GM21515 (cell line): ENCODE measurements at regions not wholly inside any gene's neighbourhood (a gene's known extent, or its start where the extent isn't known, plus 50 kb on each side); places are given as distances from the start of the nearest gene placed in this dataset.

ENCODE experiments used
- ATAC-seq: cut with Tn5 transposase; IDR thresholded peaks from one replicate; pipeline ENCODE4 v1.9.1; 2021; ENCODE audit not compliant: unreplicated experiment

DNA sequence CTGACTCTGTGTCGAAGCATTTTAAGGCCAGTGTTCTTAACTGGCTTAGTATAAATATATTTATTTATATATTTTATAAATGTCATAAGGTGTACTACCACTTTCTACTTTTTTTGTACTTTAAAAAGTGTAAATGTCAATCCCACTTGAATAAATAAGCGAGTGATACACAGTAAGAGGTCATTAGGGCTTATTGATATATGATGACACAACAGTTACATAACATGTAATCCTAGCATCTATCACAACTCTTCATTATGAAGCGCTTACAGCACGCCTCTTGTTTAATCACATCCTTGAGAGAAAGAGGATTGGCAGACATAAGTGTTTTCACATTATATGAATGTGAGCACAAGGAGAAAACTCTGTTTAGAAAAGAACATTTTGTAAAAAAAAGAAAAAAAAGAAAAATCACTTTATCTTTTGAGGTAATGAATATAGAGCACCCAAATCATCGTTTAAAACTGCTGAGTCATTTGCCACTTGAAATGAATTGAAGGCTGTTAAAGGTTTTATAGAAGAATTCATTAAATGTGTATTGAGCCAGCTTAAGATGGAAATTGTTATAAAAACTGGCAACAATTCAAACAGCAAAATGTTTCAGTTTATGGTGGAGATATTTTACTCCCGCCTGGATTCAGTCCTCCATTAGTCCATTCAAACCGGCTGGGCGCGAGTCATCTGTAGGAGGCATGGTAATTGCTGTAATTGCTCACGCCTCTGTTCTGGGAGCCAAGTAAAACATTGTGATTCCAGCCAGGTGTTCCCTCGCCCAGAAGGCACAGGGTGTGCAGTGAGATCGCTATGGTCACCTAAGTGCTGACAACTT lies 627.3 kb upstream of the KIRREL3 start:
- no peak for ATAC-seq

DNA sequence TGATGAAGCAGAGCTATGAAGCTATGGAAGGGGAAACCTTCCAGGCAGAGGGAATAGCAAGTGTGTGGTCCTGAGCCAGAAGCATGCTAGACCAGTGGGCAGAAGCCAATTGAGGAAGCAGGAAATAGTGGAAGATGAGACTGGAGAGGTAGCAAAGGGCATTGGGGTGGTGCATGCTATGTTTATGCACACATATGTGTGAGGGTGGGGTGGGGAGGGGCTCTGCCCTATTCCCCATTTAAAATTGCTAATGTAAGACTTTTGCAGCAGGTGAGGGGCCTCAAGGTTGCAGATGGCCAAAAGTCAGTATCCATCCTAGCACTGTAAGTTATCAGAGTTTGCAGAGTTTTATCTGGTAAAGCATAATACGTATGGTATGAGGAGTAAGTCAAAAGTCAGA lies 626.6 kb upstream of the KIRREL3 start:
- no peak for ATAC-seq

DNA sequence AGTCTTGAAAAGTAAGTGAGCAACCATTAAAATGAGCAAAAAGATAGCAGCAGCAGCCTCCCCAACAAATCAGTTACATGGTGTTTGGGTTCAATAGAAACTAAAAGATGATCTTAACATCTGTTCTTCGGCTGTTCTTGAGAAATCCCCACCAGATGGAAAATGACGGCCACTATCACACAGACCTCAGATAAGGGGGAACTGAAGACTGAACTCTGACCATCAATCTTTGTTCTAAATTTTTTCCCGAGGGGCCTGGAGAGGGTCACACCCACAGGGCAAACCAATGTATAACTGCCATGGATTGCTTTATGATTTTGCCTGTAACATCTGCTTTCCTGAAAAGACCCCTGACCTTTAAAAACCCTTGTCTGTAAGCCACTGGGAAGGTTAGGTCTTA lies 624.8 kb upstream of the KIRREL3 start:
- ATAC-seq, result no peak

DNA sequence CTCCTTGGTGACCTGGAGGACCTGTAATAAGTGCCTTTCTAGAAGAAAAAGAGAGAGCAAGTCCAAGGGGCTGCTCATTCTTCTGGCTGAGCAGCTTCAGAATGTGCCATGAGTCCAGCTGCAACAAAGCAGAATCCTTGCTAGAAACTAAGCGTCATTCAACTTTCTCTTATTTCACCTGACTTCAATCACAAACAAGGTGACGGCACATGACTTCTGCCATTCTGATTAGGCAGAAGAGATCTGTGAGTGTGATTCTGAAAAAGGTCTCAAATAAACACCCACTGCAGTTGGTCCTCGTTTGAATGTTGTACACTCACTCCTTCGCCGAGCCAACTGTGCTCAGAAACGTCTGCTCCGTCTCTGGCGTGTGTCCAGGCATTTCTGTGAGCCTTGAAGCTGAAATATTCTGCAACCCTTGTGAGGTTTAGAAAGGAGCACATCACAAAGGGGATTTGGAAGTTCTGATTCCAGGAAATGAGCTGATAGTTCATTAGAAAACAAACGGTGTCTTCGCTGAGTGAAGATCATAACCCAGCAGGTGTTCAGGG lies 623.8 kb upstream of the KIRREL3 start:
- ATAC-seq, result no peak

DNA sequence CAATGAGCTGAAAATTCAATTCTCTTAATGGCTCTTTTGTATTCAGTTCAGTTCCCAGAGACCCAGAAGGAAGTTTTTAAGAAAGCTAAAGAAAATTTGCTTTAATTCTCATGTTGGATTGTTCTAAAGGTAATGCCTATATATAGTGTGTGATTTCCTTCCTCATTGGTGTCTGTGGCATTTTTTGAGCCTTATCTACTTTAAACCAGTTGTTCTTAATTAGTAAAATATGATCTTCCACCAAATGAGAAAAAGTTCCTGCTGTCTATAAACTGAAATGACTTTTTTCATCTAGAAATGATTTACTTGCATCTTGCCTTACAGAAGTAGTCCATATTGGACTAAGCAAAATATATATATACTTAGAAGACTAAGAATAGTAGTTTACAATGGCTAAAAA lies 622.1 kb upstream of the KIRREL3 start:
- ATAC-seq, result no peak

DNA sequence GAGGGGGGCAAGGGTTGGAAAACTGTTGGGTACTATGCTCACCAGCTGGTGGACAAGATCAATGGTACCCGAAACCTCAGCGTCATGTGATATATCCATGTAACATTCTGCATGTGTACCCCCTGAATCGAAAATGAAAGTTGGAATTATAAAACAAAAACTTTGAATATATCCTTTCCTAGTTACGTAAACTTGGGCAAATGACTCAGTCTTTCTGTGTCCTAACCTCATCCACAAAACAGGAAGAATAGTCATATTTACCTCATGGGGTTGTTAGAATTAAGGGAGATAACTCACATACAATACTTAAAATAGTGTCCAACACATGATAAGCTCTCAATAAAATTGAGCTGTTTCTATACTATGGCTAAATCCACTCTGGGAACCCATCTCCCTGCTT lies 620.1 kb upstream of the KIRREL3 start:
- ATAC-seq, result no peak

DNA sequence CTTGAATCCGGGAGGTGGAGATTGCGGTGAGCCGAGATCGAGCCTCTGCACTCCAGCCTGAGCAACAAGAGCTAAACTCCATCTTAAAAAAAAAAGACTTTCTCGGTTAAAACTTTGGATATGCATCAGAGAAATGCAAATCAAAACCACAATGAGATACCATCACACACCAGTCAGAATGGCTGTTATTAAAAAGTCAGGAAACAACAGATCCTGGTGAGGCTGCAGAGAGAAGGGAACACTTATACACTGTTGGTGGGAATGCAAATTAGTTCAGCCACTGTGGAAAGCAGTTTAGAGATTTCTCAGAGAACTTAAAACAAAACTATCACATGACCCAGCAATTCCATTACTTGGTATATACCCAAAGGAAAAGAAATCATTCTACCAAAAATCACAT lies 619.4 kb upstream of the KIRREL3 start:
- no peak for ATAC-seq

DNA sequence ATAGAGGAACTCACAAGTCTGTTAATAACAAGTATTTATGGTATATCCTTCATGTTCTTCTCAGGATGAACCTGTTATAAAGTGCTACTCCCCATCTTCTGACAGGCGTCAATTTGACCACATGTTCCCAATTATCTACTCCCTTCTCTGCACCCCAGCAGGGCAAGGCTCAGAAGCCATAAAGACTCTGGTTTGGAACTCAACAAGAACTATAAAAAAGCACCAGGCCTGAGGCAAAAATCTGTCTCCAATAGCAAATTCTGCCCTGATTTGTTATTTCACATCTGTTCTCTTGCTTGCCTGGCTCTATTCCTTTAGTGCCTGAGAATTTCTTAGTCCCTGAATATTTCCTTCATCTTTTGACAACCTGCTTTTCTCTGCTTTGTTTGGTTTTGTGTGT lies 618.2 kb upstream of the KIRREL3 start:
- no peak for ATAC-seq

DNA sequence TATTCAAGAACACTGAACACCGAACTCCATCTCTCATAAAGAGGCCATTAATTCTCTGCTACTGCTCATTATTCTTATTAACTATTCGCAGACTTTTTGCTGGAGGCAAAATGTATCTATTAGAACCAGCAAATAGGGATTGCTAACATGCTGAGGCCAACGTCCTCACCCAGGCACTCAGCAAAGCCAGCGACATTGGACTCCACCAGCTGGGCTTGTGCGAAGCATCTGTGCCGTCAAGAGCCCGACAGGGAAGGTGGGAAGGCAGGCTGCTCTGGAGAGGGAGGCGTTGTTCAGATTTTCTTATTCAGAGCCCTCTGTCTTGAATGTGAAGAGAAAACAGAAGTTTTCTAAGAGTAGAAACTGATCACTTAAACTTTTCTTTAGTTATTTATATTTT lies 615.6 kb upstream of the KIRREL3 start:
- ATAC-seq, result no peak

DNA sequence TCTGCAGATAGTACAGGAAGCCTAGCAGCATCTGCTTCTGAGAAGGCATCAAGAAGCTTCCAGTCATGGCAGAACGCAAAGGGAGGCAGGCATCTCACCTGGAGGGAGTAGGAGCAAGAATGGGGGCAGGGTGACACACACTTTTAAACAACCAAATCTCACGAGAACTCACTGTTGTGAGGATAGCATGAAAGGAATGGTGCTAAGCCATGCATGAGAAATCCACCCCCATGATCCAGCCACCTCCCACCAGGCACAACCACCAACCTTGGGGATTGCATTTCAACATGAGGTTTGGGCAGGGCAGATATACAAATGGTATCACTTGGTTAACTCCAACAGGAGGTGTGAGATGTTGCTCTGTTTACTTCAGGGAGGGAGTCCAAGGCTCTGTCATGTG lies 612.0 kb upstream of the KIRREL3 start:
- ATAC-seq, result no peak

DNA sequence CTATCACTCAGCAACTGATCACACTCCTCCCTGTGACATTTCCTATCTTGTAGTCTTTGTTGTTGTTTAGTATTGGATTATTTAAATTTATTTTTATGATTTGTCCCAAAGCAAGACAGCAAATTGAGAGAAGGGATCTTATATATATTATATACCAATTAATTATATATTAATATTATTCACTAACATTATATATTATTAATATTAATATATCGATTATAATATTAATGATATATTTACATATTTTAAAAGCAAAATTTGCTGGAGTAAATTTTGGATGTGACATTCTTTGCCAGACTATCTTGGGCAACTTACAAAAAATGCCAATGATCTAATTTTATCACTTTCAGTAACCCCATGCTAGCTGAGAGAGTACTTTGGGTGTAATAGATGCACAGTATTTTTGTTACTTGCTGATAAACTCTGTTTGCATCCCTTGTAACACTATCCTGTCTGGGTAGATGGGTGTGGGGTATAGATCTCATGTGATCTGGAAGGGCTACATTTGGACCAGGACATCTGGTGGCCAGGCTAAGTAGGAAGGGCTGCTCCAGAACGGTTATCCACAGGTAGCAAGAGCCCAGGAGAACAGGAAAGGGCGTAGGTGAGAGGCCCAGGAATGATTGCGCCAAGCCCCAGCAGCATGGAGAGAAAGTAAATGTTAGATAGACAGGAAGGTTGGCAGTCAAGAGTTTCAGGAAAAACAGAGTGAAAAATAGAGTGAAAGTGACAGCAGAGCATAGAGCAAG lies 608.6 kb upstream of the KIRREL3 start:
- no peak for ATAC-seq

DNA sequence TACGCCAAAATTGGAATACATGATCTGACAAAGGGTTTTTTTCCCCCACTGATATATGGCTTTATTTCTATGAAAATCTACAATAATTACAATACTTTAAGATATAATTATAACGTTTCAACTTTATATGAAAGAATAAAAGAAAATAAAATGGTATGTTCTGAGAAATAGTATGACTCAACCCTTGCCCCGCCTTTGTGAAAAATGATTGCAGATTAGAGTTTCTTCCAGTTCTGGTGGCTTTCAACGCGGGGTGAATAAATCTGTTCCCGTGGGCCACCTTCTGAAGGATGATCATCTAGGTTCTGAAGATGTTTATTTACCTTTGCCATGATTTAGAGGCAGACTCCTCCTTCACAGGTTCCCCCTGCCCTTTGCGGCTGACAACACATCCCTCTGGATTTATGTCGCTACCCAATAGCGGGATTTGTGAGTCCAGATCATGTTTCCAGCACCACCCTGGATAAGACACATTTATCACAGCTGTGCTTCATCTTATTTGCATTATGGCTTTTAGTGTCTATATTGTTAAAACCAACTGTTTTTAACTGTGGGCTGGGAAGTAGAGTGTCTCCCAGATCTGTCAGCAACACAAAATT lies 607.0 kb upstream of the KIRREL3 start:
- ATAC-seq, result no peak

DNA sequence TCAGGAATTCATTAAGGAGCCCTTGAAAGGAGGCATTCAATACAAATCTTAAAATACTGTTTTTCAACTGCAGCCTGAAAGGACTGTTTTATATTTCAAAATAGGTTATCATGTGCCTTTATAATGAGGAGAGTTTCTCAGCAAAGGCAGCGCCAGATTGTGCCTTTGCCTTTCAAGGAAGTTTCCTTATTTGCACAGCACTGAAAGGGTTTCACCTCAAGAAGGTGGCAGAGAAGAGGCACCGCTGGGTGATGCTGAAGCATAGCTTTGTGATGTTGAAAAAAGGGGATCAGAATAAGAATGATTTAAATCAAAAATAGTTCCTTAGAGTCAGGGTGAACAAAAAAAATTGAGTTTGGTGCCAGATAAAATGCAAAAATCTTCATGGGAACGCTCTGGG lies 601.0 kb upstream of the KIRREL3 start:
- ATAC-seq, result no peak

DNA sequence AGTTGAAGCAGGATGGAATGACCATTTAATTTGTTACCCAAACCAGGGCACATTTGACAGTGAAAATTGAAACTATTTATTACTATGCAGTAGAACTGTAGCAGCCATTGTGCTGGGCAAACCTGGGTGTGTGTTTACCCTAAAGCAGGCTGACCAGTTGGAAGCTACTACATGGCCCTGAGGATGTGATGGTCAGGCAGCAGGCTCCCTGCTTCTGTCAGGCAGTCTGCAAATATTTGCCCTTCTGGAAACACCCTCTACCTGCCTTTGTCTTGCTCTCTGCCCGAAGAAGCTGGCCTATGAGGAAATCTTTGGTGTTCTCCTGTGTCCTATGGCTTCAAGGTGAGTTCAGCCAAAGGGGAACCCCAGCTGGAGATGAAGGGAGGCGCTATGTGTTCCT lies 600.1 kb upstream of the KIRREL3 start:
- no peak for ATAC-seq

DNA sequence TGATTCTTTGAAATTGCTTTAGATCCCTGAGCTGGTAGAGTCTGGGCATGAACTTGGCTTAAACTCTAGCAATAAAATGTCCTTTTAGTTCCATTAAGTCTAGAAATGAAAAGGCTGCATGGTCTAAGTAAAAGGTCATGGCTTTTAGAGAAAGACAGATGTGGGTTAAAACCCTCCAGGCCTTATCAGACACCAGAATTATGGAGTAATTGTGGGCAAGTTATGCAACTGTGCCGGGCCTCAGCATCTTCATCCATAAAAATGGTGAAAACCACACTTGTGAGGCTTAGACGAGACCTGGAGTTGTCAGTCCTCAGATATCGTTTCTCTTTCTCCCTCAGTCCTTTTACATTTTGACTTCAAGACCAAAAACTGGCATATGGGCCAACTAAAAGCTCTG lies 597.9 kb upstream of the KIRREL3 start:
- no peak for ATAC-seq

DNA sequence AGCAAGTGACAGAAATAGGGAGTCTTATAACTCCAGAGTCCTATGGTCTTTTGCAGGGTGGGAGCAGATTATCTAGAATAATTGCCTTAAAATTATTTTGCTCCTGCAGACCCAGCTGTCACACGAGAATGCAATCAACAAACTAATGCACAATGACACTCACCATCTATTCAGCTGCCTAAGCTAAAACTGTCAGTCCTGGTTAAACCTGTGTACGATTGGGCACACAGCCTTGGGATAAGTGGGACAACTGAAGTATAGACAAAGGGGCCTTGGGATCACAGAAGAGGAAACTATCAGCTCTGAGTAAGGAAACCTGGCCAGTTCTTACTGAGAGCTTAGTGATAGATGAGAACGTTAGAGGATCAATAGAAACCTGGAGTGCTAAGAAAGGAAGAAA lies 595.9 kb upstream of the KIRREL3 start:
- no peak for ATAC-seq

DNA sequence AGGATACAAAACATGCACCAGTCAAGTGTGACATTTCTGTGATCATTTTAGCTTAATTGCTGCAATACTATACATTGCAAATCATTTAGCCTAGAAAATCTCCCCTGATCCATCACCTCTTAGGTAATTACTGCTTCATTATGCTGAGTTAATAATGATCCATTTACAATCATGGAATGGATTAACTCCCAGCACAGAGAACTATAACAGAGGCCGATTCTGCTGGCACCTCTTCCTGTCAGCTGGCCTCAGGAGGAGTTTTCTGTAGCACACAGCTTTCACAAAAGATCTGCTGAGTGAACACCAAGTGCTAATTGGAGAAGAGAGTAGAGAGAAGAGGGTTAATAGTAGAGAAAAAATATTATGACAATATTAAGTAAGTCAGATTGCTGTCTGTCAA lies 591.8 kb upstream of the KIRREL3 start:
- ATAC-seq, result no peak

DNA sequence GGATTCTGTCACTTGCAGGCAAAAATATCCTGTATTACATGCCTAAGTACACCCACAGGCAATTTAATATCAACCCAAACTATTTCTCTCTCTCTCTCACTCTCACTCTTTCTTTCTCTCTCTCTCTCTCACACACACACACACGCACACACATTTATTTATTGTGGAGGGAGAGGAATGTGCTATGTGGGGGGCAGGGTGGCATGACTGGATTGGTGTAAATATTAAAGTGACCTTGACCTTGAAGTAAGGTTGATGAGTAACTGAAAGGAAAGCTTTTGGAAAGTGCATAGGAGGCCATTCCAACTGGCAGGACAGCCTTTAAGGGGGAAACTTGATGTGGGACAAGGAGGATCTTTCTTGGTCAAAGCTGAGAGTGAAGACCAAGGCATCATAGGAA lies 589.7 kb upstream of the KIRREL3 start:
- ATAC-seq, result no peak

DNA sequence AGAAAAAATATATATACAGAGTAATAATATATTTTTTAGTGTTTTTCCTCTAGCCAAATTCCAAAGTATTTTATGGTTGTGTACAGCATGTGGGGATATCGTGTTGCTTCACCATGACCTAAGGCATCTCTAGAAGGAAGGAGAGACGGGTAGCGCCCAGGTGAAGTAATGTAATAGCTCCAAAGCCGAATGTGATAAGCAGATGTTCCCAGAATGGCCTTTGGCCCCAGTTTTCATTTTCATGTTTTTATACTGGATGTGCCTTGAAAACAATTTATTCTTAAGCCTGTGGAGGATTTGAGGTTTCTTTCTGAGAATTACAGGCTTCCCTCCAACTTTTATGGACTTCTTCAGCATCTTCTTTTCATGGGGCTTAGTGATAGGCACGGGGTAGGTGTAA lies 587.9 kb upstream of the KIRREL3 start:
- ATAC-seq, result no peak

DNA sequence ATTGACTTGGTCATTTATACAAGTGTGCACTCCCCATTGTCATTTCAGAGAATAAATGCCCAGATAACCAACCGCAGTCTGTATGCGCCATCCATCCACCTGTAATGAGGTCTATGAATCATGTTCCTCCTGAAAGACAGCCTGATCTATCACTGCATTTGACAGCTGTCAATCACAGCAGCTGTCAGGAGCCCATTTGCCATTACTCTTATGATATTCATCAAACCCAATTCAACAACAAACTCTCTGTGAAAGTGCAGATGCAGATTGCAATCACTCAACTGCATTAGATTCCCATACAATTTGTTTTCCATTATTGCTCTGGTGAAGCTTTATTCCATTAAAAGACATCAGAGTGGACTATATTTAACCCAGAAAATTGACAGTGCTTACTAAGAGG lies 586.9 kb upstream of the KIRREL3 start:
- ATAC-seq, result no peak

DNA sequence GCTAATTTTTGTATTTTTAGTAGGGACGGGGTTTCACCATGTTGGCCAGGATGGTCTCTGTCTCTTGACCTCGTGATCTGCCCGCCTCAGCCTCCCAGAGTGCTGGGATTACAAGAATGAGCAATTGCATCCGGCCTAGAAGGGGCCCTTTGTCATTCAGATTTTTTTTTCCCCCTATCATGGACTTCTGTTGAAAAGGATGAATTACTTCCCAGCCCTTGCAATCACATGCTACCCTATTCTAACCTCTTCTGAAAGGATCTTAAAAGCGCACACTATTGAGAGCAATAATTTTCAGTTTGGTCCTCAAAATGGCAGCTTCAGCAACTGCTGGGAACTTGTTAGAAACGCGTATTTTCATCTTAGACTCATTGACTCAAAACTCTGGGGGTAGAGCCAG lies 575.6 kb upstream of the KIRREL3 start:
- ATAC-seq, result no peak

DNA sequence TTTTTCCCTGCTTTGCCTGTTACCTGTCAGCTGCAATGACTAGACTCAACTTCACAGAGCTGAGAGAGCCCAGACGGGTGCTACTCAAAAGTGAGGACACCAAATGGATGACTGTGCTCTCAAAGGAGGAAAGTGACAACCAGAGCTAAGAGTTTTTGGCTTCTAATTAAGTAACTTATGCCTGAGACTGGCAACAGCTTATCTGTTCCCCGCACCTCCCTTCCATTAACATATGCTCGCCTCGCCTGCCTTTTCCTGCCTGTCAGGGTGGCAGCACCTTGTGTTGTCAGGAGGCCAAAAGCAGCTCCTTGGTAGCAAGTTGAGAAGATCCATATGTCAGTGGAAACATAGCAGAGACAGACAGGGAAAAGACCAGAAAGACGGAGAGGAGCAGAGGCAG lies 573.9 kb upstream of the KIRREL3 start:
- no peak for ATAC-seq
